GM21390 (cell line): ENCODE measurements at regions not wholly inside any gene's neighbourhood (a gene's known extent, or its start where the extent isn't known, plus 50 kb on each side); places are given as distances from the start of the nearest gene placed in this dataset.
"Not testable (repeated sequence)": the region's sequence is repeated elsewhere in the genome, so short reads cannot be mapped to it uniquely, and the experiment has no call there.

Experiments
- ATAC-seq: cut with Tn5 transposase; IDR thresholded peaks from one replicate; pipeline ENCODE4 v1.9.1; 2021; ENCODE audit not compliant: unreplicated experiment

- no peak for ATAC-seq
These were observed 333.6 kb upstream of the RUNX1 start for GRCh38 chr21:35382696-35383095.

GRCh38 chr21:35381743-35382310 is 332.7 kb upstream of the RUNX1 start:
- no peak for ATAC-seq

- ATAC-seq, result not testable (repeated sequence)
These were observed 331.2 kb upstream of the RUNX1 start for GRCh38 chr21:35380304-35380703.

GRCh38 chr21:35378881-35379280 is 329.8 kb upstream of the RUNX1 start:
- ATAC-seq, result no peak

DNA sequence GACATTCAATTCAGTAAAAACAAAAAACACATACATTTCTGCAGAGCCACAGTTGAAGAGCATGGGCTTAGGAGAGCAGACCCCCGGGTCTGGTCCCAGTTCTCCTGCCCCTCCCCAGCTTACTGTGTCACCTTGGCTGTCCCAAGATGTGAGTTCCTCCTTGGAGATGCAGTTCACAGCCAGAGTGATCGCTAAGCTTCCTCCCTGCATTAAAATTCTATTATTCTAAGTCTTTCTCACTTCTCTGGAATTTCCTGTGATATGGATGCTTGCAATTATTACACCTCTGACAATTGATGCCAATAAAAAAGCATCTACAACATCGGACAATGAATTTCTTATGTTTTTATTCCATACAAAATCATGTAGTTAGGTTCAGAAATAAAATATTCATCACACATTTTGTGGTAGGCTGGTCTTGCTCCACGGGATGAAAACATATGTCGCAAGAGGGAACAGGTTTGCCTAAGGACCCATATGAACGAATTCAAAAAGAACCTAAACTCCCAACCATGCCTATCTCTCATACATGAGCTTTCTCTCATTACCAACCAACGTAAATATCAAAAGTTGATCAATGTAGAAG is 328.5 kb upstream of the RUNX1 start:
- no peak for ATAC-seq

GRCh38 chr21:35376406-35377135 is 327.5 kb upstream of the RUNX1 start:
- no peak for ATAC-seq

DNA sequence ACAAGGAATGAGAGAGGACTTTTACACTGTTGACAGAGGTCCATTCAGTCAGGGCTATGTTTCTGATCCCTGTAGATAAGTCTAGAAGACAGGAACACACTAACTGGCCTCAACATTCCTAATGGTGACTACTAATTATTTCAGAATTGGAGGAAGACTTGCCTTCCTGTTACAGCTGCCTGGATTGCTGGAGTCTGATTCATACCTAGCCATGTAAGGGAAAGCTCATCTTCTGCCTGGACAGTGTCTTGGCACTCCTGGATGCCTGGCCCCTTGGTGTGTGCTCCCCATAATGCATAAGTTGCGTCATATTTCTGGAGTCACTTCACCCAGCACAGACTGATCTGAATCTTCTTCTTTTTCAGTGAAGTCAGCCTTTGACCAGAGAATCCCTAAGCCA is 326.0 kb upstream of the RUNX1 start:
- ATAC-seq, result no peak

DNA sequence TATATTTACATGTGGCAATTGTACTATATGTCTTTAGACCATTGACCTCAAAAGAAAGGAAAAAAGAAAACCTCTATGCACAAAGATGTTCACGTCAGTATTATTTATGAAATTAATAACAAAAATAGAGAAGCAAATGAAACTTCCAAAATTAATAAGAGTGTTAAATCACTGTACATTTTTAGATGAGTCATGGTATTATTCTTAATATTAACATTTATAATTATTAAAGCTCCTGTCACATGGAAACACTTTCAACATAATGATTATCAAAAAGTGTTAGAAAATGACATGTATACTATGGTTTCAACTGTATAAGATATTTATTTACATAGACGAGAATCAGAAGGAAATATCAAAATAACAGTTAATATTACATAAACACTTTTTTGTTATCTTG is 324.9 kb upstream of the RUNX1 start:
- ATAC-seq, result no peak

- ATAC-seq, result no peak
These were observed 323.1 kb upstream of the RUNX1 start for GRCh38 chr21:35372201-35372600.

DNA sequence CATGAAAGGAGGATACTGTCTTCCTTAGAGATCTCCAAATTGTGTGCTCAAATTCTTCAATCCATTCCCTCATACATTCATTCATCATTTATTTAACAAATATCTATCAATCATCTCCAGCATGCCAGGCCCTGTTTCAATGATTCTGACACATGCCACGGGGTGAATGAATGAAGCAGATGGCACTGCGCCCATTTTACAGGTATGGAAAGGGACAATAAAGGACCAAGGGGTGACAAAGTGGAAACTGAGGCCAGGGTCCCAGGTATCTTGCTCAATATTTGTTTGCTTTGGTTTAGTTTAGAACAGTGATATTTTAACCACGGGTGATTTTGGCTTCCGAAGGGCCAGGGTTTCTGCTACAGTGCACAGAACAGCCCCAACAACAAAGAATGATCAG is 321.6 kb upstream of the RUNX1 start:
- ATAC-seq, result no peak

- ATAC-seq, result no peak
These were observed 321.0 kb upstream of the RUNX1 start for GRCh38 chr21:35370071-35370470.

- ATAC-seq, result no peak
These were observed 319.2 kb upstream of the RUNX1 start for GRCh38 chr21:35368326-35368725.

- ATAC-seq, result no peak
These were observed 318.5 kb upstream of the RUNX1 start for GRCh38 chr21:35367553-35367952.

DNA sequence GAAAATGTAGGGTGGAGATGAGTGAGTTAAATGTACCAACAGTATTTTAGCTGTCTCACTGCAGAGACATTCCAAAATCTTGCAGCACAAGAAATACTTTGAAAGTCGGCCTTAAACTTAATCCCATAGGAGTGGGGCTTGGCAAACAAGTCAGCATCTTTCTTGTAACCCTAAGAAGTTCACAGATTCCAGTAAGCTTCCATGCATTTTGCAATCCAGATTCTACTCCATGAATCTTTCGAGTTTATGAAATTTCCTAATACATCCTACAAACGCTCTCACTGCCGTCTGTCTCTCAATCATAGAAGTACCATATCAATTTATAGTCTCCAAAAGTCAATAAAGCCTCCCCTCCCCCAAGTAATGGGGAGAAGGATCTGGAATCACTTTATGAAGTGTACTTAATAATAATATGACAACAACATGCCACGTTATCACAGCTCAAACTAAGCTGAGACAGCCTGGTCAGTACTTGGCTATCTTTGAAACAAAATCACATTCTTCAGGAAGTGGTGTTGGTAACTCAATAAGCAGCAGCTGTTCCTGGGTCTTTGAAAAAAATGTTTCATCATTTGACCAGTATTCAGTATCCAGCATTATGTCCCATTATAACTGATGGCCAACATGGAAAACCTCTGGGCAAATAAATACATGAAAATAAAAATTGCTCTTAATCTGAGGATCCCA is 317.4 kb upstream of the RUNX1 start:
- no peak for ATAC-seq

GRCh38 chr21:35363458-35363857 is 314.4 kb upstream of the RUNX1 start:
- no peak for ATAC-seq

DNA sequence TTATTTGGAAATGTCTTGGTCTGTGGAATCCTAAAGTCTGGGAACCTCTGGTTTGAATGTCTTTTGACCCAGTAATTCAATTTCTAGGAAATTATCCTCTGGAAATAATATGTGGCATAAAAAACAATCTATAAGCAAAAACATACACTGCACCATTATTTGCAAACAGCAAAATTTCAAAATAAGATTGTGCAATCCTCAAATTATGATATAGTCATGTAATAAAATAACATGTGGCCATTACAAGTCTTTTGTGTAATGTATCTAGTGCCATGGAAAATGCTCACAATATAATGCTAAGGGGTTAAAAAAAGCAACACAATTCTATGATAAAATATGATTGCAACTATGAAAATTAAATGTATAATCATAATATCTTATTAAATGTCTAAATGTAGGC is 312.9 kb upstream of the RUNX1 start:
- no peak for ATAC-seq

DNA sequence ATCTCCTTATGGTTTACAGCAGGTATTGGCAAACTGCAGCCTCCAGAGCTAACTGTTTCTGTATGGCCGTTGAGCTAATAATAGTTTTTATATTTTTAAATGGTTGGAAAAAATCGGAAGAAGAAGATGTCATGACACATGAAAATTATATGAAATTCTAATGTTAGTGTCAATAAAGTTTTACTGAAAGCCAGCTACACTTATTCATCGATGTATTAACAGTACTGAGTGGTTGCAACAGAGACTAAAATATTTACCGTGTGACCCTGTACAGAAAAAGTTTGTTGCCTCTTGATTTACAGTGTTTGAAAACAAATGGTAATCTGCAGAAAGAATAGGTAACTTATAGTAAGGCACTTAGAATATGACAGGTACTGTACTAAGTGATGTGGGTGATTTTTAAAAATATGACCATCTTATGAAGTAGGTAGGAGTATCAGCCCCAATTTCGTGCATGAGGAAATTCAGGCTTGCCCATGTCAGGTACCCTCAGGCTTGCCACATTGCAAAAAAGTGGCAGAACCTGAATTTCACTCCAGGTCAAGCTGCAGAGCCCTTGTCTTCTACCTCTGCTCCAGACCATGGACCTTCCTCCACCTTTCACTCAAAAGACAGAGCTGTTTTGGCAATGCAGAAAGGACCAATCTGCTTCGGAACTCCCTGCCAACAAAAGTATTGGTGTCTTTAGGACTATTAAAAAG is 311.9 kb upstream of the RUNX1 start:
- ATAC-seq, result no peak

DNA sequence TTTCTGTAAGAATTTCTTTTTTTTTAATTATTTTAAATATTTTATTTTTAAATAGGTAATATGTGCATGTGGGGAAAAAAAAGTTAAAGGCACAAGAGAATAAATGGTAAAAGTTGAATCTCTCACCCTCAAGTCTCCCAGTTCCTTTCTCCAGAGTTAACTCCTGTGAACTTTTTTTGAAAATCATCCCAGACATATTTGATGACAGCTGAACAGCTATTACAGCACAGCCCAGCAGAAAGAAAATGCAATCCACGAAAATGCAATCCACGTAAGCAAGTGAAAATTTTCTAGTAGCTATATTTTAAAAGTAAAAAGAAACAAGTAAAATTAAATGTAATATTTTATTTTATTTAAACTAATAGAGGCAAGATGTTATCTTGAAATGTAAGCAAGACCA is 310.0 kb upstream of the RUNX1 start:
- ATAC-seq, result no peak

GRCh38 chr21:35358008-35358407 is 308.9 kb upstream of the RUNX1 start:
- ATAC-seq, result no peak

- ATAC-seq, result no peak
These were observed 308.1 kb upstream of the RUNX1 start for GRCh38 chr21:35357041-35357780.

DNA sequence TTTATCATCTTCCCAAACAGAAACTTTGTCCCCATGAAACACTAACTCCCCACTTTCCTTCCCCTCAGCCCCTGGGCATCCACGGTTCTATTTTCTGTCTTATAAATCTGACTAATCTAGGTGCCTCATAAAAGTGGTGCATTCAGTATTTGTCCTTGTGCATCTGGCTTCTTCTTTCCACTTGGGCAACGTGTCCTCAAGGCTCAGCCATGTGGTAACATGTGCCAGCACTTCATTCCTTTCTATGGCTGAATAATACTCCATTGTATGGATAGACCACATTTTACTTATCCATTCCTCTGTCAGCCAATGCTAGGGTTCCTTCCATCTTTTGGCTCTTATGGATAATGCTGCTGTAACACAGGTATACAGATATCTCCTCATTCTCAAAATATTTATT is 305.0 kb upstream of the RUNX1 start:
- no peak for ATAC-seq
